ENCODE measurements at regions not wholly inside any gene's neighbourhood (a gene's known extent, or its start where the extent isn't known, plus 50 kb on each side); places are given as distances from the start of the nearest gene placed in this dataset.

- Histone ChIP-seq H3K14ac (ENCODE audit: insufficient read length) (no peak overlapping the region), H2BK120ac (replicated peaks; ENCODE audit: low read depth, low read length) (no peak overlapping the region), H3K79me1 (ENCODE audit: low read depth, low read length) (no peaks in the 10 kb centered on the region), H4K8ac (ENCODE audit: extremely low read depth, insufficient read depth, low read length) (peak overlapping the region; percentile 71; the same call in 1 of the 2 replicates), H3K4me1 (replicated peaks in 1 of 4; ENCODE audit: control insufficient read depth in 3 of 4, insufficient read depth in 4 of 4, low read length in 3 of 4) (no peaks in the 10 kb centered on the region), H2BK12ac (ENCODE audit: low read depth, low read length) (no peak overlapping the region), H3K36me3 (ENCODE audit: control insufficient read depth in 2 of 4, insufficient read depth in 4 of 4, low read length in 3 of 4) (0 out of 8 replicates have a peak, but pooled peaks cover 0 to 2% (median 0%) of the 10 kb centered on the region in 4 experiments), H3K27ac (ENCODE audit: low read depth, low read length) (no peak overlapping the region), H3K79me2 (ENCODE audit: control insufficient read depth in 1 of 2, insufficient read depth in 2 of 2, low read length in 2 of 2) (no peaks in the 10 kb centered on the region), H4K5ac (ENCODE audit: insufficient read length, low read depth, low read length) (no peak overlapping the region), H3K4me2 (ENCODE audit: insufficient read depth in 1 of 2, low read depth in 2 of 2, low read length in 2 of 2) (no peak overlapping the region; a peak in 1 of 4 replicates), H4K20me1 (replicated peaks in 1 of 2; ENCODE audit: control insufficient read depth in 1 of 2, insufficient read depth in 2 of 2, low read length in 2 of 2) (no peaks in the 10 kb centered on the region), H3K56ac (replicated peaks; ENCODE audit: insufficient read length, low read depth, low read length) (no peak overlapping the region), H3K27me3 (replicated peaks in 1 of 4; ENCODE audit: control insufficient read depth in 3 of 4, extremely low read depth in 1 of 4, insufficient read depth in 3 of 4, low read length in 3 of 4) (no peaks in the 10 kb centered on the region), H3K4ac (replicated peaks; ENCODE audit: insufficient read length, low read depth, low read length) (no peak overlapping the region), H2BK5ac (ENCODE audit: low read depth, low read length) (no peak overlapping the region), H3K9me3 (ENCODE audit: insufficient read depth in 2 of 2, low read depth in 1 of 2, low read length in 1 of 2) (peaks cover 7 to 8% of the 10 kb centered on the region in 2 experiments; a peak in 3 of 4 replicates), H3K9ac (replicated peaks in 1 of 4; ENCODE audit: extremely low read depth in 1 of 4, low read depth in 3 of 4, low read length in 3 of 4) (no peak overlapping the region), H2BK20ac (ENCODE audit: low read length) (no peak overlapping the region), H2BK15ac (ENCODE audit: low read length) (no peak overlapping the region), H4K91ac (replicated peaks; ENCODE audit: insufficient read length, low read length) (no peak overlapping the region), H3K4me3 (ENCODE audit: extremely low read depth in 1 of 4, insufficient read depth in 2 of 4, low read depth in 3 of 4, low read length in 4 of 4) (no peak overlapping the region), H2AFZ (ENCODE audit: low read length) (peak overlapping the region; percentile 81; the same call in 1 of the 2 replicates), H3K23me2 (ENCODE audit: low read depth, low read length) (no peaks in the 10 kb centered on the region), H3K18ac (ENCODE audit: extremely low read depth, low read length) (no peak overlapping the region; the same call in 1 of the 2 replicates), H3K23ac (ENCODE audit: insufficient read length) (no peak overlapping the region), H2AK5ac (ENCODE audit: low read depth, low read length) (no peak overlapping the region)
- ChIA-PET POLR2A (ENCODE audit: partially characterized antibody) (no interaction called here), CTCF (ENCODE audit: partially characterized antibody) (interaction anchor here (1.3 kb wide), 1 partner anchor 19 kb away, joined by 3 read pairs; no protein-coding TSS in a partner anchor)
- DNase-seq (ENCODE audit: low read depth in 1 of 2, low spot score in 2 of 2): no peak
- FAIRE-seq: no peak
- 76% methylated on average over 10 of the region's 10 CpGs; no CpG with 5 or more reads in 1 of the 2 experiments for WGBS, 2 experiments (ENCODE audit: extremely low coverage in 1 of 2, insufficient coverage in 1 of 2, insufficient read length in 1 of 2, insufficient replicate concordance in 2 of 2, low coverage in 1 of 2, low lambda C conversion rate in 2 of 2, missing lambda C conversion rate in 1 of 2)
- TF ChIP-seq RXRA (IDR thresholded peaks at IDR 0.05; ENCODE audit: insufficient read depth, low read depth, low read length) (no peak), SAP30 (IDR thresholded peaks at IDR 0.05; ENCODE audit: insufficient read depth, insufficient replicate concordance, low read length) (no peak), CTBP2 (IDR thresholded peaks at IDR 0.05; ENCODE audit: borderline replicate concordance, insufficient read depth, insufficient read length, low read length) (no peak), SIRT6 (IDR thresholded peaks at IDR 0.05; ENCODE audit: low read length) (no peak), BCL11A (IDR thresholded peaks at IDR 0.05; ENCODE audit: low read depth in 2 of 2, low read length in 2 of 2) (no peak), MAX (IDR thresholded peaks at IDR 0.05) (no peak), JUN (IDR thresholded peaks at IDR 0.05; ENCODE audit: low read depth, low read length) (no peak)
These were observed 129.0 kb downstream of the RPL22L1 start for GRCh38 chr3:170740726-170741591.
